Endothelial cell of umbilical vein (primary cell): ENCODE measurements at regions not wholly inside any gene's neighbourhood (a gene's known extent, or its start where the extent isn't known, plus 50 kb on each side); places are given as distances from the start of the nearest gene placed in this dataset.

Source experiments
- BruUV-seq: library from RNA; stranded (reverse); fragments of 400-500 nt; replicated peaks from 2 replicates; lab custom pipeline; 2021; lab: Mats Ljungman, UMichigan
- CTCF ChIA-PET: fragments of 300-600, 350-600 bp; sonication (Branson Sonifier 250); formaldehyde crosslinking; loops from one replicate; lab custom pipeline; 2021; ENCODE audit warnings: antibody characterized with exemption, inconsistent platforms; lab: Charles Lee
- POLR2A ChIA-PET: fragments of 300-600, 350-600 bp; sonication (Branson Sonifier 250); formaldehyde crosslinking; loops from one replicate; lab custom pipeline; 2021; ENCODE audit warnings: antibody characterized with exemption, inconsistent platforms; lab: Charles Lee
- DNase-seq: peaks from one replicate; pipeline ENCODE4 v3.0.0-alpha.2; 2011; ENCODE audit warnings: low read depth, low spot score
- FAIRE-seq: peaks from 2 replicates; lab custom pipeline; 2011; peaks lifted over from hg19 to GRCh38; lab: Jason Lieb, UNC
- H2AFZ ChIP-seq: 2 replicates; pipeline ENCODE4 v1.6.0; 2012; ENCODE audit warnings: low read depth, low read length, control low read depth, inconsistent platforms
- H3K27ac ChIP-seq: 2 replicates; pipeline ENCODE4 v1.5.1; 2011; ENCODE audit warnings: low read depth, mild to moderate bottlenecking, control low read depth, low read length, moderate library complexity; ENCODE audit not compliant: insufficient read depth
- H3K27me3 ChIP-seq, 2 experiments: 2 replicates each; pipeline versions ENCODE4 v1.6.0 to v1.6.1; 2011; ENCODE audit warnings: low read length in 2 of 2, mixed read lengths in 1 of 2; ENCODE audit not compliant: control insufficient read depth in 2 of 2, insufficient read depth in 2 of 2
- H3K36me3 ChIP-seq, 2 experiments: 2 replicates in 1 of 2; 3 replicates in 1 of 2; pipeline ENCODE4 v1.5.1; 2011; ENCODE audit warnings: low read length in 2 of 2, mild to moderate bottlenecking in 1 of 2, moderate library complexity in 1 of 2; ENCODE audit not compliant: control insufficient read depth in 2 of 2, insufficient read depth in 2 of 2; ENCODE audit errors: extremely low read depth in 1 of 2
- H3K4me1 ChIP-seq: 3 replicates; pipeline ENCODE4 v1.5.1; 2011; ENCODE audit warnings: mild to moderate bottlenecking, low read length; ENCODE audit not compliant: control insufficient read depth, insufficient read depth; ENCODE audit errors: extremely low read depth
- H3K4me2 ChIP-seq: 2 replicates; pipeline ENCODE4 v1.6.1; 2011; ENCODE audit warnings: low read length, control low read depth, mixed read lengths; ENCODE audit not compliant: insufficient read depth
- H3K4me3 ChIP-seq, 3 experiments: fragments of 200-600 bp in 1 of 3; sonication (generic), shearing (Covaris generic) in 1 of 3; replicated peaks in 1 of 3; 2 replicates each; pipeline ENCODE4 v1.5.1; 2011 to 2016; ENCODE audit warnings: control low read depth in 3 of 3, low read length in 3 of 3, mild to moderate bottlenecking in 2 of 3, inconsistent platforms in 1 of 3, low read depth in 1 of 3, moderate library complexity in 1 of 3; ENCODE audit not compliant: insufficient read depth in 1 of 3
- H3K79me2 ChIP-seq: 2 replicates; pipeline ENCODE4 v1.6.0; 2012; ENCODE audit warnings: low read length, inconsistent platforms; ENCODE audit not compliant: control insufficient read depth, insufficient read depth
- H3K9ac ChIP-seq: replicated peaks from 2 replicates; pipeline ENCODE3; 2011; ENCODE audit warnings: low read length, control low read depth; ENCODE audit not compliant: insufficient read depth; ENCODE audit errors: extremely low read depth
- H3K9me1 ChIP-seq: replicated peaks from 3 replicates; pipeline ENCODE4 v1.6.0; 2011; ENCODE audit warnings: mild to moderate bottlenecking, low read length; ENCODE audit not compliant: control insufficient read depth, insufficient read depth; ENCODE audit errors: extremely low read depth
- H3K9me3 ChIP-seq: replicated peaks from 2 replicates; pipeline ENCODE4 v1.5.1; 2012; ENCODE audit warnings: low read length, inconsistent platforms; ENCODE audit not compliant: control insufficient read depth, insufficient read depth
- H4K20me1 ChIP-seq: replicated peaks from 2 replicates; pipeline ENCODE3; 2011; ENCODE audit warnings: mild to moderate bottlenecking, low read length; ENCODE audit not compliant: control insufficient read depth, insufficient read depth; ENCODE audit errors: extremely low read depth
- CTCF ChIP-seq, 2 donors: IDR thresholded peaks; 1 replicate in 1 of 2; 2 replicates in 1 of 2; pipeline ENCODE4 v1.5.1; 2011; ENCODE audit warnings: low read length in 2 of 2, mild to moderate bottlenecking in 2 of 2, moderate library complexity in 2 of 2, control low read depth in 1 of 2, inconsistent platforms in 1 of 2, low read depth in 1 of 2; ENCODE audit not compliant: insufficient read depth in 1 of 2; ENCODE audit errors: extremely low read depth in 1 of 2
- EZH2 ChIP-seq: IDR thresholded peaks from 2 replicates; pipeline ENCODE4 v1.6.1; 2012; ENCODE audit warnings: borderline replicate concordance, low read depth, mild to moderate bottlenecking, moderate library complexity, low read length, inconsistent platforms; ENCODE audit not compliant: severe bottlenecking
- FOS ChIP-seq: IDR thresholded peaks from 2 replicates; pipeline ENCODE4 v1.6.1; 2011; ENCODE audit warnings: mild to moderate bottlenecking, low read length, moderate library complexity, borderline replicate concordance; ENCODE audit not compliant: insufficient read depth
- GATA2 ChIP-seq: IDR thresholded peaks from 2 replicates; pipeline ENCODE4 v1.7.0; 2011; ENCODE audit warnings: low read depth, mild to moderate bottlenecking, moderate library complexity, mixed read lengths, low read length; ENCODE audit not compliant: insufficient read length, insufficient read depth
- JUN ChIP-seq: IDR thresholded peaks from 2 replicates; pipeline ENCODE4 v1.6.1; 2011; ENCODE audit warnings: borderline replicate concordance, low read depth; ENCODE audit not compliant: insufficient read length, insufficient read depth
- MAX ChIP-seq: IDR thresholded peaks from 2 replicates; pipeline ENCODE4 v1.6.1; 2011; ENCODE audit not compliant: insufficient read depth, insufficient read length
- MYC ChIP-seq: IDR thresholded peaks from one replicate; pipeline ENCODE4 v1.6.1; 2011; ENCODE audit warnings: mild to moderate bottlenecking, low read depth, low read length
- POLR2A ChIP-seq: IDR thresholded peaks from 2 replicates; pipeline ENCODE4 v1.6.1; 2012; ENCODE audit warnings: low read depth, mild to moderate bottlenecking, control low read depth, low read length
- POLR2AphosphoS5 ChIP-seq: IDR thresholded peaks from 2 replicates; pipeline ENCODE4 v1.6.1; 2012; ENCODE audit warnings: low read depth, mild to moderate bottlenecking, control low read depth, low read length, moderate library complexity; ENCODE audit not compliant: insufficient read depth
- dilution Hi-C: fragments of 300-500 bp; cut with MboI; formaldehyde crosslinking; loops from one replicate; pipeline ENCODE4 v1.15.0; 2019; ENCODE audit warnings: low sequenced_read_pairs; ENCODE audit not compliant: extremely low pct_ligation_motif_present
- intact Hi-C: fragments of 100-400 bp; cut with micrococcal nuclease; formaldehyde crosslinking; loops from one replicate; pipeline ENCODE4 v1.10.0; 2022

GRCh38 chr10:44566786-44567185 lies 181.9 kb upstream of the CXCL12 start:
- Histone ChIP-seq H3K9me1 (no peaks in the 10 kb centered on the region), H3K9me3 (no peaks in the 10 kb centered on the region), H2AFZ (no peak overlapping the region), H3K27me3 (no peaks in the 10 kb centered on the region), H3K4me3 (no peak overlapping the region), H3K4me1 (peaks cover 18% of the 10 kb centered on the region), H3K36me3 (no peaks in the 10 kb centered on the region), H3K4me2 (no peak overlapping the region), H3K27ac (no peak overlapping the region), H3K79me2 (no peaks in the 10 kb centered on the region), H4K20me1 (no peaks in the 10 kb centered on the region), H3K9ac (no peak overlapping the region)
- DNase-seq (no peak), FAIRE-seq (no peak)
- POLR2A ChIA-PET = no interaction called here
- CTCF ChIA-PET = interaction anchor here (0.7 kb wide), 1 partner anchor 27 kb away, joined by 3 read pairs; no protein-coding TSS in a partner anchor
- no peak for TF ChIP-seq EZH2
- TF ChIP-seq CTCF (IDR thresholded peaks at IDR 0.05; ENCODE audit: extremely low read depth in 1 of 2, insufficient read depth in 1 of 2, low read depth in 1 of 2, low read length in 2 of 2) = no peak
- no peak for TF ChIP-seq POLR2A
- TF ChIP-seq JUN = no peak
- TF ChIP-seq MYC = no peak
- TF ChIP-seq FOS = no peak
- no peak for TF ChIP-seq GATA2
- TF ChIP-seq MAX = no peak
- TF ChIP-seq POLR2AphosphoS5 = no peak
- BruUV-seq = no TSS peak
- intact Hi-C loops (loop anchor here (10.0 kb wide), 1 partner anchor 288 kb away; no protein-coding TSS in a partner anchor), dilution Hi-C loops (no loop called here)
